ENCODE measurements at regions not wholly inside any gene's neighbourhood (a gene's known extent, or its start where the extent isn't known, plus 50 kb on each side); places are given as distances from the start of the nearest gene placed in this dataset.

GRCh38 chr5:56696900-56697299 lies 118.4 kb upstream of the MAP3K1 start:
- no peak for TF ChIP-seq EZH2 (IDR thresholded peaks at IDR 0.05; ENCODE audit: borderline replicate concordance, low read depth, low read length, poor library complexity, severe bottlenecking)
- TF ChIP-seq CTCF (conservative IDR thresholded peaks at IDR 0.05; ENCODE audit: low read depth, low read length), result no peak
